Neural cell (in vitro differentiated cells): ENCODE measurements at regions not wholly inside any gene's neighbourhood (a gene's known extent, or its start where the extent isn't known, plus 50 kb on each side); places are given as distances from the start of the nearest gene placed in this dataset.

Experiments
- EP300 ChIP-seq: fragments of 450-650 bp; conservative IDR thresholded peaks from 2 replicates; pipeline ENCODE4 v1.6.1; 2014; ENCODE audit warnings: antibody characterized with exemption, mild to moderate bottlenecking, moderate library complexity; ENCODE audit not compliant: poor library complexity, severe bottlenecking
- EZH2 ChIP-seq: fragments of 200-600, 300-800 bp; shearing (Covaris generic), sonication (generic); IDR thresholded peaks from 2 replicates; pipeline ENCODE4 v1.6.1; 2014; ENCODE audit warnings: antibody characterized with exemption, low read length, borderline replicate concordance, mild to moderate bottlenecking; ENCODE audit not compliant: insufficient read depth, poor library complexity, severe bottlenecking
- MXI1 ChIP-seq: fragments of 450-650 bp; conservative IDR thresholded peaks from 2 replicates; pipeline ENCODE4 v1.6.1; 2014; ENCODE audit warnings: antibody characterized with exemption, mild to moderate bottlenecking; ENCODE audit not compliant: poor library complexity, severe bottlenecking
- POLR2AphosphoS5 ChIP-seq: IDR thresholded peaks from 2 replicates; pipeline ENCODE4 v1.6.1; 2012
- RAD21 ChIP-seq: fragments of 450-650 bp; conservative IDR thresholded peaks from 2 replicates; pipeline ENCODE4 v1.6.1; 2014; ENCODE audit warnings: antibody characterized with exemption, mild to moderate bottlenecking, moderate library complexity
- TAF1 ChIP-seq: IDR thresholded peaks from 2 replicates; pipeline ENCODE4 v1.6.1; 2012; ENCODE audit warnings: low read depth
- TF ChIP-seq, protein P1 (sequence below): fragments of 450-650 bp; IDR thresholded peaks from 2 replicates; pipeline ENCODE4 v1.5.1; 2014; ENCODE audit warnings: antibody characterized with exemption, mild to moderate bottlenecking, moderate library complexity; ENCODE audit not compliant: poor library complexity, severe bottlenecking
- TF ChIP-seq, protein P2 (sequence below): IDR thresholded peaks from 2 replicates; pipeline ENCODE4 v1.6.1; 2012; ENCODE audit warnings: borderline replicate concordance

DNA sequence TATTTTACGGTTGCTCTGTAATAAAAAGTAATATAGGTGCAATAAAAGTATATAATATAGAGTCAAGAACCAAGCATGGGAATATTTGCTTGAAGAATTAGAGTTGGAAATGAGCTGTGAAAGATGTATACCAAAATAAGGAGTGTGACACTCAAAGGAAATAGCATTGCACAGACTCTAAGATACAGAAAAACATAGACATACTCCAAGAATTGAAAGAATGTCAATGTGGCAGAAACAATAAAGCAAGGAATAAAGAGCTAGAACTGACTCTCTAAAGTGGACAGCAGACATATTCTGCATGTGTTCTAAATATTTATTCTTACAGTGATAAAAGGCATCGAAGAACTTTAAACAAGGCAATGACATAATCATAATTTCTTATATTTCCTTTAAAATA, 561.1 kb upstream of the SETBP1 start:
- no peak for TF ChIP-seq RAD21
- no peak for TF ChIP-seq EZH2
- TF ChIP-seq, protein P1, sequence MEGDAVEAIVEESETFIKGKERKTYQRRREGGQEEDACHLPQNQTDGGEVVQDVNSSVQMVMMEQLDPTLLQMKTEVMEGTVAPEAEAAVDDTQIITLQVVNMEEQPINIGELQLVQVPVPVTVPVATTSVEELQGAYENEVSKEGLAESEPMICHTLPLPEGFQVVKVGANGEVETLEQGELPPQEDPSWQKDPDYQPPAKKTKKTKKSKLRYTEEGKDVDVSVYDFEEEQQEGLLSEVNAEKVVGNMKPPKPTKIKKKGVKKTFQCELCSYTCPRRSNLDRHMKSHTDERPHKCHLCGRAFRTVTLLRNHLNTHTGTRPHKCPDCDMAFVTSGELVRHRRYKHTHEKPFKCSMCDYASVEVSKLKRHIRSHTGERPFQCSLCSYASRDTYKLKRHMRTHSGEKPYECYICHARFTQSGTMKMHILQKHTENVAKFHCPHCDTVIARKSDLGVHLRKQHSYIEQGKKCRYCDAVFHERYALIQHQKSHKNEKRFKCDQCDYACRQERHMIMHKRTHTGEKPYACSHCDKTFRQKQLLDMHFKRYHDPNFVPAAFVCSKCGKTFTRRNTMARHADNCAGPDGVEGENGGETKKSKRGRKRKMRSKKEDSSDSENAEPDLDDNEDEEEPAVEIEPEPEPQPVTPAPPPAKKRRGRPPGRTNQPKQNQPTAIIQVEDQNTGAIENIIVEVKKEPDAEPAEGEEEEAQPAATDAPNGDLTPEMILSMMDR, result no peak
- TF ChIP-seq POLR2AphosphoS5, result no peak
- TF ChIP-seq EP300, result no peak
- TF ChIP-seq, protein P2, sequence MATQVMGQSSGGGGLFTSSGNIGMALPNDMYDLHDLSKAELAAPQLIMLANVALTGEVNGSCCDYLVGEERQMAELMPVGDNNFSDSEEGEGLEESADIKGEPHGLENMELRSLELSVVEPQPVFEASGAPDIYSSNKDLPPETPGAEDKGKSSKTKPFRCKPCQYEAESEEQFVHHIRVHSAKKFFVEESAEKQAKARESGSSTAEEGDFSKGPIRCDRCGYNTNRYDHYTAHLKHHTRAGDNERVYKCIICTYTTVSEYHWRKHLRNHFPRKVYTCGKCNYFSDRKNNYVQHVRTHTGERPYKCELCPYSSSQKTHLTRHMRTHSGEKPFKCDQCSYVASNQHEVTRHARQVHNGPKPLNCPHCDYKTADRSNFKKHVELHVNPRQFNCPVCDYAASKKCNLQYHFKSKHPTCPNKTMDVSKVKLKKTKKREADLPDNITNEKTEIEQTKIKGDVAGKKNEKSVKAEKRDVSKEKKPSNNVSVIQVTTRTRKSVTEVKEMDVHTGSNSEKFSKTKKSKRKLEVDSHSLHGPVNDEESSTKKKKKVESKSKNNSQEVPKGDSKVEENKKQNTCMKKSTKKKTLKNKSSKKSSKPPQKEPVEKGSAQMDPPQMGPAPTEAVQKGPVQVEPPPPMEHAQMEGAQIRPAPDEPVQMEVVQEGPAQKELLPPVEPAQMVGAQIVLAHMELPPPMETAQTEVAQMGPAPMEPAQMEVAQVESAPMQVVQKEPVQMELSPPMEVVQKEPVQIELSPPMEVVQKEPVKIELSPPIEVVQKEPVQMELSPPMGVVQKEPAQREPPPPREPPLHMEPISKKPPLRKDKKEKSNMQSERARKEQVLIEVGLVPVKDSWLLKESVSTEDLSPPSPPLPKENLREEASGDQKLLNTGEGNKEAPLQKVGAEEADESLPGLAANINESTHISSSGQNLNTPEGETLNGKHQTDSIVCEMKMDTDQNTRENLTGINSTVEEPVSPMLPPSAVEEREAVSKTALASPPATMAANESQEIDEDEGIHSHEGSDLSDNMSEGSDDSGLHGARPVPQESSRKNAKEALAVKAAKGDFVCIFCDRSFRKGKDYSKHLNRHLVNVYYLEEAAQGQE, result no peak
- TF ChIP-seq TAF1, result no peak
- TF ChIP-seq MXI1, result no peak
